ENCODE measurements at regions not wholly inside any gene's neighbourhood (a gene's known extent, or its start where the extent isn't known, plus 50 kb on each side); places are given as distances from the start of the nearest gene placed in this dataset.
"Not testable (repeated sequence)": the region's sequence is repeated elsewhere in the genome, so short reads cannot be mapped to it uniquely, and the experiment has no call there.

- TF ChIP-seq CTCF (IDR thresholded peaks at IDR 0.05; ENCODE audit: low read depth, low read length), result no peak
- no peak for DNase-seq (ENCODE audit: low read depth, low spot score)
- no peak overlapping the region for H3K4me3 ChIP-seq (ENCODE audit: low read depth, low read length)
- in situ Hi-C loops (cut with HindIII; ENCODE audit: low sequenced_read_pairs), result no loop called here
These were observed 1596.7 kb upstream of the PRMT6 start for GRCh38 chr1:105459759-105460158.

DNA sequence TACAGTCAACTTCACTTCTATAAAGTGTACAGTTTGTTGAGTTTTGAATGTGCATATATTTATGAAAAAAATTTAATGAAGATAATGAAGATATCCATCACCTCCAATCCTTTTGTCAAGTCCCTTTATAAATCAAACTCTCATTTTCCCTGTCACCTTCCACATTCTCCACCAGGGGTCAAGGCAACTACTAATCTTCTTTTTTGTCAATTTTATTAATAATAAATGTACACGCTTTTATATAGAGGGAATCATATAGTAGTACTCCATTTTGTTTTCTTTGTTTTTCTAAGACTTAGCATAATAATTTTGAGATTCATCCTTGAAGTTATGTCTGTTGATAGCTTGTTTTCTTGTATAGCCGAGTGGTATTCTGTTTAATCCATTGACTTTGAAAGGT, 1594.2 kb upstream of the PRMT6 start:
- in situ Hi-C loops (cut with HindIII; ENCODE audit: low sequenced_read_pairs), result no loop called here
- TF ChIP-seq CTCF (IDR thresholded peaks at IDR 0.05; ENCODE audit: low read depth, low read length), result no peak
- DNase-seq (ENCODE audit: low read depth, low spot score), result no peak
- no peak overlapping the region for H3K4me3 ChIP-seq (ENCODE audit: low read depth, low read length)

- no peak for DNase-seq (ENCODE audit: low read depth, low spot score)
- TF ChIP-seq CTCF (IDR thresholded peaks at IDR 0.05; ENCODE audit: low read depth, low read length), result no peak
- no peak overlapping the region for H3K4me3 ChIP-seq (ENCODE audit: low read depth, low read length)
- in situ Hi-C loops (cut with HindIII; ENCODE audit: low sequenced_read_pairs), result no loop called here
These were observed 1588.9 kb upstream of the PRMT6 start for GRCh38 chr1:105467549-105467948.

DNA sequence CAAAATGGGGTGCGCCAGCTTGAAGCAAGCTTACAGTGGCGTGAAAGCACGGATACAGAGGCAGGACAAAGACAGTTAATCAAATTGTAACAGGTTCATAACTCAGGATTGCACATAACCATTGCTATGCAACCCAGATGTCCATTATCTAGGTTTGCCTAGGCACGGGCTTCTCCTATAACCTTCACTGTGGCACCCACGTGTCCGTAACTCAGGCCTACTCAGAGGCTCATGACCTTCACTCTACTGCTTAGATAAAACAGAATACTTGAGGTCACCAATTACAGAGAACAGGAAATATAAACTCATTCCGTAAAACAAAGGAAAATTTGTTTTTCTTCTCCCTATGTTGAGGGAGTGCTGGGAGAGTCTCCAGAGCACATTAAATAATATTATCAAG, 1585.9 kb upstream of the PRMT6 start:
- DNase-seq (ENCODE audit: low read depth, low spot score); in situ Hi-C loops (cut with HindIII; ENCODE audit: low sequenced_read_pairs); H3K4me3 ChIP-seq (ENCODE audit: low read depth, low read length): not testable (repeated sequence)

GRCh38 chr1:105483436-105483835, 1573.0 kb upstream of the PRMT6 start:
- in situ Hi-C loops (cut with HindIII; ENCODE audit: low sequenced_read_pairs), result no loop called here
- no peak for TF ChIP-seq CTCF (IDR thresholded peaks at IDR 0.05; ENCODE audit: low read depth, low read length)
- H3K4me3 ChIP-seq (ENCODE audit: low read depth, low read length), result no peak overlapping the region
- no peak for DNase-seq (ENCODE audit: low read depth, low spot score)

DNA sequence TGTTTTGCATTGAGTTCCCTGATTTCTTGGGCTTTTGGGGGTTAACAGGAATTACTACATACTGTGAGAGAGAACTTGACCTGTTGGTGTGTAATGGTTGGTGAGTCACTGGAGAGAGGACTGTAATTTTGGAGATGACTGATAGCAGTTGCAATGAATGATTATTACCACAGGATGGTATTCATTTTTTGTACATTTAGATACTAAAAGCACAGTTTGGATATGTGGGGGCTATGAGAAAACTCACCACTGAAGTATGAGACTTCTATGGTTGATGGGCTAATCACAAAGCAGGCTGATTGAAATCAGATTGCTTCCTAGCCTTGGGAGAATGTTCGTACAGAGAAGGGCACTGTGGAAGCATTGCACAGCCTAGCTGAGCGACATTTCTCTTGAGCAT, 1571.3 kb upstream of the PRMT6 start:
- in situ Hi-C loops (cut with HindIII; ENCODE audit: low sequenced_read_pairs), result no loop called here
- no peak for TF ChIP-seq CTCF (IDR thresholded peaks at IDR 0.05; ENCODE audit: low read depth, low read length)
- DNase-seq (ENCODE audit: low read depth, low spot score), result peak; percentile 33
- no peak overlapping the region for H3K4me3 ChIP-seq (ENCODE audit: low read depth, low read length)

- in situ Hi-C loops (cut with HindIII; ENCODE audit: low sequenced_read_pairs), result no loop called here
- TF ChIP-seq CTCF (IDR thresholded peaks at IDR 0.05; ENCODE audit: low read depth, low read length), result no peak
- DNase-seq (ENCODE audit: low read depth, low spot score), result no peak
- H3K4me3 ChIP-seq (ENCODE audit: low read depth, low read length), result no peak overlapping the region
These were observed 1563.6 kb upstream of the PRMT6 start for GRCh38 chr1:105492921-105493320.

All from astrocyte of the spinal cord (primary cell).